Endothelial cell (in vitro differentiated cells): ENCODE measurements at regions not wholly inside any gene's neighbourhood (a gene's known extent, or its start where the extent isn't known, plus 50 kb on each side); places are given as distances from the start of the nearest gene placed in this dataset.

Source experiments
- DNase-seq: peaks from one replicate; pipeline ENCODE4 v3.0.0; 2021; ENCODE audit warnings: low spot score
- H3K27ac Mint-ChIP-seq: one replicate; pipeline ENCODE4 v1.8.0; 2021; ENCODE audit warnings: mixed read lengths, inconsistent platforms; ENCODE audit not compliant: unreplicated experiment
- H3K27me3 Mint-ChIP-seq: one replicate; pipeline ENCODE4 v1.8.0; 2021; ENCODE audit warnings: mild to moderate bottlenecking, moderate library complexity, mixed read lengths, inconsistent platforms; ENCODE audit not compliant: unreplicated experiment
- H3K36me3 Mint-ChIP-seq: one replicate; pipeline ENCODE4 v1.8.0; 2021; ENCODE audit warnings: mild to moderate bottlenecking, low read depth, mixed read lengths, inconsistent platforms; ENCODE audit not compliant: unreplicated experiment
- H3K4me1 Mint-ChIP-seq: one replicate; pipeline ENCODE4 v1.8.0; 2021; ENCODE audit warnings: mild to moderate bottlenecking, mixed read lengths, inconsistent platforms; ENCODE audit not compliant: unreplicated experiment
- H3K4me3 Mint-ChIP-seq: one replicate; pipeline ENCODE4 v1.8.0; 2021; ENCODE audit warnings: mild to moderate bottlenecking, mixed read lengths, inconsistent platforms; ENCODE audit not compliant: unreplicated experiment
- H3K9me3 Mint-ChIP-seq: one replicate; pipeline ENCODE4 v1.8.0; 2021; ENCODE audit warnings: mixed read lengths, inconsistent platforms; ENCODE audit not compliant: unreplicated experiment
- TF ChIP-seq, protein P1 (sequence below): fragments of 200-600 bp; sonication (generic); IDR thresholded peaks from one replicate; pipeline ENCODE4 v1.5.0; 2021; ENCODE audit warnings: antibody characterized with exemption; ENCODE audit not compliant: unreplicated experiment

DNA sequence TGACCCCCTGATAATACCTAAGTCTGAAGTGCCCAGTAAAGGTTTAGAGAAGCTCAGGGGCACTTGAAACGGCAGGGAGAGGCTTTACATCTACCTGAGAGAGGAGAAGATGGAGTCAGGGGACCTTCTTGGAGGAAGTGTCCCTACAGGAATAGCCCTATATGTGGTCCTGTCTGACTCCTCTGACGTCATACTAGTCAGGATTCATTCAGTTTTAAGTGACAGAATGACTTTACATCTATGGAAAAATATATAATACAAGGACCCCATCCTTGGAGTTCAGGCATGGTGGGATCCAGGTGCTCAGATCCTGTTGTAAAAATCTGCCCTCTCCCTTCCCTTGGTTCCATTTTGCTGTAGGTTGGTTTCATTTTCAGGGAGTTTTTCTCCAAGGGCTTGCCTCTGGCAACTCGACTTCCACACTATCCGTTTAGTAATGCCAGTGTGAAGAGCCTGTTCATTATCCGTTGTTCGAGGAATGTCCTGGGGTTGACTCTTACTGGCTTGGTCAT is 205.6 kb downstream of the IRF8 start:
- Mint-ChIP-seq H3K36me3 (no peaks in the 10 kb centered on the region), H3K27ac (no peak overlapping the region), H3K4me1 (no peaks in the 10 kb centered on the region), H3K9me3 (no peaks in the 10 kb centered on the region), H3K27me3 (peaks cover 2% of the 10 kb centered on the region), H3K4me3 (no peak overlapping the region)
- no peak for DNase-seq
- TF ChIP-seq, protein P1, sequence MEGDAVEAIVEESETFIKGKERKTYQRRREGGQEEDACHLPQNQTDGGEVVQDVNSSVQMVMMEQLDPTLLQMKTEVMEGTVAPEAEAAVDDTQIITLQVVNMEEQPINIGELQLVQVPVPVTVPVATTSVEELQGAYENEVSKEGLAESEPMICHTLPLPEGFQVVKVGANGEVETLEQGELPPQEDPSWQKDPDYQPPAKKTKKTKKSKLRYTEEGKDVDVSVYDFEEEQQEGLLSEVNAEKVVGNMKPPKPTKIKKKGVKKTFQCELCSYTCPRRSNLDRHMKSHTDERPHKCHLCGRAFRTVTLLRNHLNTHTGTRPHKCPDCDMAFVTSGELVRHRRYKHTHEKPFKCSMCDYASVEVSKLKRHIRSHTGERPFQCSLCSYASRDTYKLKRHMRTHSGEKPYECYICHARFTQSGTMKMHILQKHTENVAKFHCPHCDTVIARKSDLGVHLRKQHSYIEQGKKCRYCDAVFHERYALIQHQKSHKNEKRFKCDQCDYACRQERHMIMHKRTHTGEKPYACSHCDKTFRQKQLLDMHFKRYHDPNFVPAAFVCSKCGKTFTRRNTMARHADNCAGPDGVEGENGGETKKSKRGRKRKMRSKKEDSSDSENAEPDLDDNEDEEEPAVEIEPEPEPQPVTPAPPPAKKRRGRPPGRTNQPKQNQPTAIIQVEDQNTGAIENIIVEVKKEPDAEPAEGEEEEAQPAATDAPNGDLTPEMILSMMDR = no peak

DNA sequence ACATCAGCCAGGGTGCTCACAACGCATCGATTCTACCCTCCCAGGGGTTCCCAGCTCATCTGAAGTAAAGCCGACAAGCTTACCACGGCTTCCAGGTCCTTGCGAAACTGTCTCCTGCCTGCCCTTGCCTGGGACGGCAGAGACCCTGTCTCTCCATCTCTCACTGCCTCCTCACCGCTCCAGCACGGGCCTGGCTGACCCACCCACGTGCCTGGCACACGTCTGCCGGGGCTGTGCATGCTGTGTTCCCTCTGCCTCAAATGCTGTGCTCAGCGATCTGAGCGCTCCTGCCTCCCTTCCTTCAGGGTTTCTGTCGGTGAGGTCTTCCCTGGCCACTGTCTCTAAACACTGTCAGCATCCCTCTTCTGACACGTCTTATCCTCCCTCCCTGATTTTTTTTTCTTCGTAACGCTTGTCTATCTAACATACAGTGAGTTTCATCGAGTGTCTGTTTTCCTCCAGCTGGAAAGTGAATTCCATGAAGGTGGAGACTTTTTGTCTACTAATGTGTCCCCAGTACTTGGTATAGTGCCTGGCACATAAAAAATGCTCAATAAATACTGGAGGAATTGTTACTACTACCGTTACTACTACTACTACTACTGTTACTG is 208.4 kb downstream of the IRF8 start:
- Mint-ChIP-seq H3K27me3 (peaks cover 2% of the 10 kb centered on the region), H3K4me1 (no peaks in the 10 kb centered on the region), H3K4me3 (no peak overlapping the region), H3K9me3 (no peaks in the 10 kb centered on the region), H3K27ac (no peak overlapping the region), H3K36me3 (no peaks in the 10 kb centered on the region)
- no peak for DNase-seq
- TF ChIP-seq, protein P1 = no peak

DNA sequence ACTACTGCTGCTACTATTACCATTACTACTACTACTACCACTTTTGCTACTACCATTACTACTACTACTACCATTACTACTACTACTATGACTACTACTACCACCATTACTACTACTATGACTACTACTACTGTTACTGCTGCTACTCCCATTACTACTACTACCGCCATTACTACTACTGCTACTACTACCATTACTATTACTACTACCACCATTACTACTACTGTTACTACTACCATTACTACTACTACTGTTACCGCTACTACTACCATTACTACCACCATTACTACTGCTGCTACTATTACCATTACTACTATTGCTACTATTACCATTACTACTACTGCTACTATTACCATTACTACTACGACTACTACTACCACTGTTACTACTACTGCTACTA is 209.1 kb downstream of the IRF8 start:
- peaks cover 4% of the 10 kb centered on the region for H3K27me3 Mint-ChIP-seq
- no peak for DNase-seq

DNA sequence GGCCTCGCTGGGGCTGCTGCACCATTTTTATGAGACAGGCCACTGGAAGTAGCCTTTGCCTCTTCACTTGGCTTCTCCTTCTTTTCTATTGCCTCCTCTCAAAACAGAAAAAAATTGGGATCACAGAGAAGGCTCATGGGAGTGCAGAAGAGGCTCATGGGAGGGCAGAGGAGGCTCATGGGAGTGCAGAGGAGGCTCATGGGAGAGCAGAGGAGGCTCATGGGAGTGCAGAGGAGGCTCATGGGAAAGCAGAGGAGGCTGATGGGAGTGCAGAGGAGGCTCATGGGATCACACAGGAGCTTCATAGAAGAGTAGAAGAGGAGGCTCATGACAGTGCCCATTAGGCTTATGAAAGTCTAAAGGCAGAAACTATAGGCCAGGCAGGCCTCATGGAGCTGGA is 211.2 kb downstream of the IRF8 start:
- peaks cover 4% of the 10 kb centered on the region for H3K27me3 Mint-ChIP-seq
- no peaks in the 10 kb centered on the region for H3K4me1 Mint-ChIP-seq
- H3K4me3 Mint-ChIP-seq = no peak overlapping the region
- H3K9me3 Mint-ChIP-seq = no peaks in the 10 kb centered on the region
- H3K27ac Mint-ChIP-seq = no peak overlapping the region
- TF ChIP-seq, protein P1 = no peak
- no peak for DNase-seq
- H3K36me3 Mint-ChIP-seq = no peaks in the 10 kb centered on the region

More for the DNA sequence above, 209.1 kb downstream of the IRF8 start:
- H3K27ac Mint-ChIP-seq = no peak overlapping the region
- no peaks in the 10 kb centered on the region for H3K9me3 Mint-ChIP-seq
- no peaks in the 10 kb centered on the region for H3K4me1 Mint-ChIP-seq
- TF ChIP-seq, protein P1 = no peak
- no peaks in the 10 kb centered on the region for H3K36me3 Mint-ChIP-seq
- no peak overlapping the region for H3K4me3 Mint-ChIP-seq

DNA sequence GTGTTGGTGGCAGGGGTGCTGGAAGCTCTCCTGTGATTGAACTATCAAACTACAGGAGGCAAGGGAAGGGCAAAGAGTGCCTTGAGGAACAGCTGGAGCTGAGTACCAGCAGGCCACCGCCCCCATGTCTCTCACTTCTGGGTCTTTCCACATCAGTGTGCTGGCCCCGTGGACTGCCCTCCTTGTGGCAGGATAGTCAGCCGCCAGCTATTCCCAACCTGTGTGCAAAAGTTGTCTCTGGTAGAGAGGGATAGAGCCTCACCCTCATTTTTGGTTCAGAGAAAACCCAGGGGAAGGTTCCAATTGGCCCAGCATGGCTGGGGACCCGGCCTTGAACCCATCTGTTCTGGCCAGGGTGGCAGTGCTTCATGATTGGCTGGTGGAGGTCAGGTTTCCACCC is 211.8 kb downstream of the IRF8 start:
- H3K4me3 Mint-ChIP-seq = no peak overlapping the region
- H3K4me1 Mint-ChIP-seq = no peaks in the 10 kb centered on the region
- TF ChIP-seq, protein P1 = no peak
- H3K36me3 Mint-ChIP-seq = no peaks in the 10 kb centered on the region
- H3K27me3 Mint-ChIP-seq = peaks cover 6% of the 10 kb centered on the region
- H3K27ac Mint-ChIP-seq = no peak overlapping the region
- DNase-seq = no peak
- H3K9me3 Mint-ChIP-seq = no peaks in the 10 kb centered on the region
